ENCODE measurements at regions not wholly inside any gene's neighbourhood (a gene's known extent, or its start where the extent isn't known, plus 50 kb on each side); places are given as distances from the start of the nearest gene placed in this dataset.
"Not testable (repeated sequence)": the region's sequence is repeated elsewhere in the genome, so short reads cannot be mapped to it uniquely, and the experiment has no call there.

- H3K4me1 ChIP-seq; POLR2A ChIA-PET; BruUV-seq (replicated peaks); intact Hi-C loops (cut with micrococcal nuclease; ENCODE audit: unreplicated experiment); CTCF ChIA-PET; H3K27ac Mint-ChIP-seq (ENCODE audit: unreplicated experiment); DNase-seq; H3K4me1 Mint-ChIP-seq (ENCODE audit: low read depth, unreplicated experiment); H3K36me3 ChIP-seq (ENCODE audit: control insufficient read depth, insufficient read depth, low read length); H3K27me3 Mint-ChIP-seq (ENCODE audit: insufficient read depth, unreplicated experiment); H3K4me3 Mint-ChIP-seq (ENCODE audit: unreplicated experiment); H3K36me3 Mint-ChIP-seq (ENCODE audit: insufficient read depth, unreplicated experiment); H3K27me3 ChIP-seq (replicated peaks; ENCODE audit: control insufficient read depth, insufficient read depth, low read length); H3K4me3 ChIP-seq (ENCODE audit: low read depth, low read length): not testable (repeated sequence)
- H3K9me3 ChIP-seq = 0 out of 2 replicates have a peak, but pooled peaks cover 12% of the 10 kb centered on the region
- H3K9me3 Mint-ChIP-seq (ENCODE audit: unreplicated experiment) = peaks cover 46% of the 10 kb centered on the region
These were observed 174.3 kb upstream of the TPTE start for GRCh38 chr21:10346933-10347615.

DNA sequence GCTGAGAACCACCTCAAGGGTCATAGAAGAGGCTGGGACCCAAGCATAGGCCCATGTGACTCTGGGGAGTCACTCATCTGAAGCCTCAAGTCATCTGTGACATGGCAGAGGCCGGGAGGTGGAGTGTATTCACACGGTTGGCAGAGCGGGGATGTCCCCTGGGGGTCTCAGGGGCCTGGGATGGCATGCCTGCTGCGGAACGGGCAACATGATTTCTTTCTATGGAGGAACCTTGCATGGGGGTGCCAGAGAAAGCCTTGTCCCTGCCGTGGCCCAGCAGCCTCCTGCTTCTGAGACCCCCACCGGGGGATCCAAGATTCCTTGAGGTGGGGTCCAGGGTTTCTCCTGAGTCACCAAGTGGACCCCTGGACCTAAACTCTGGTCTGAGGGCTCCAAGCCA is 173.7 kb upstream of the TPTE start:
- H3K4me3 ChIP-seq (ENCODE audit: low read depth, low read length); H3K4me1 ChIP-seq; H3K27ac Mint-ChIP-seq (ENCODE audit: unreplicated experiment); H3K4me1 Mint-ChIP-seq (ENCODE audit: low read depth, unreplicated experiment); H3K4me3 Mint-ChIP-seq (ENCODE audit: unreplicated experiment); H3K27me3 Mint-ChIP-seq (ENCODE audit: insufficient read depth, unreplicated experiment); H3K36me3 Mint-ChIP-seq (ENCODE audit: insufficient read depth, unreplicated experiment); H3K27me3 ChIP-seq (replicated peaks; ENCODE audit: control insufficient read depth, insufficient read depth, low read length); CTCF ChIA-PET; BruUV-seq (replicated peaks); H3K36me3 ChIP-seq (ENCODE audit: control insufficient read depth, insufficient read depth, low read length); POLR2A ChIA-PET; DNase-seq; intact Hi-C loops (cut with micrococcal nuclease; ENCODE audit: unreplicated experiment): not testable (repeated sequence)
- H3K9me3 Mint-ChIP-seq (ENCODE audit: unreplicated experiment) = peaks cover 52% of the 10 kb centered on the region
- H3K9me3 ChIP-seq = peaks cover 15% of the 10 kb centered on the region; the same call in 1 of the 2 replicates

GRCh38 chr21:10348150-10348549 is 173.2 kb upstream of the TPTE start:
- peaks cover 57% of the 10 kb centered on the region for H3K9me3 Mint-ChIP-seq (ENCODE audit: unreplicated experiment)
- peaks cover 19% of the 10 kb centered on the region; the same call in 1 of the 2 replicates for H3K9me3 ChIP-seq
- H3K36me3 Mint-ChIP-seq (ENCODE audit: insufficient read depth, unreplicated experiment); H3K27me3 ChIP-seq (replicated peaks; ENCODE audit: control insufficient read depth, insufficient read depth, low read length); H3K4me3 Mint-ChIP-seq (ENCODE audit: unreplicated experiment); H3K27ac Mint-ChIP-seq (ENCODE audit: unreplicated experiment); DNase-seq; POLR2A ChIA-PET; H3K27me3 Mint-ChIP-seq (ENCODE audit: insufficient read depth, unreplicated experiment); H3K4me1 ChIP-seq; intact Hi-C loops (cut with micrococcal nuclease; ENCODE audit: unreplicated experiment); BruUV-seq (replicated peaks); CTCF ChIA-PET; H3K4me3 ChIP-seq (ENCODE audit: low read depth, low read length); H3K36me3 ChIP-seq (ENCODE audit: control insufficient read depth, insufficient read depth, low read length); H3K4me1 Mint-ChIP-seq (ENCODE audit: low read depth, unreplicated experiment): not testable (repeated sequence)

- peaks cover 63% of the 10 kb centered on the region for H3K9me3 Mint-ChIP-seq (ENCODE audit: unreplicated experiment)
- POLR2A ChIA-PET; H3K4me3 Mint-ChIP-seq (ENCODE audit: unreplicated experiment); H3K36me3 ChIP-seq (ENCODE audit: control insufficient read depth, insufficient read depth, low read length); CTCF ChIA-PET; intact Hi-C loops (cut with micrococcal nuclease; ENCODE audit: unreplicated experiment); H3K27ac Mint-ChIP-seq (ENCODE audit: unreplicated experiment); H3K27me3 ChIP-seq (replicated peaks; ENCODE audit: control insufficient read depth, insufficient read depth, low read length); H3K27me3 Mint-ChIP-seq (ENCODE audit: insufficient read depth, unreplicated experiment); BruUV-seq (replicated peaks); H3K4me1 ChIP-seq; H3K4me3 ChIP-seq (ENCODE audit: low read depth, low read length); H3K36me3 Mint-ChIP-seq (ENCODE audit: insufficient read depth, unreplicated experiment); H3K4me1 Mint-ChIP-seq (ENCODE audit: low read depth, unreplicated experiment); DNase-seq: not testable (repeated sequence)
- H3K9me3 ChIP-seq = peaks cover 23% of the 10 kb centered on the region; the same call in 1 of the 2 replicates
These were observed 166.4 kb upstream of the TPTE start for GRCh38 chr21:10354851-10355578.

GRCh38 chr21:10359120-10359519 is 162.3 kb upstream of the TPTE start:
- H3K4me1 ChIP-seq; H3K36me3 Mint-ChIP-seq (ENCODE audit: insufficient read depth, unreplicated experiment); DNase-seq; POLR2A ChIA-PET; H3K27me3 Mint-ChIP-seq (ENCODE audit: insufficient read depth, unreplicated experiment); BruUV-seq (replicated peaks); H3K36me3 ChIP-seq (ENCODE audit: control insufficient read depth, insufficient read depth, low read length); H3K27me3 ChIP-seq (replicated peaks; ENCODE audit: control insufficient read depth, insufficient read depth, low read length); CTCF ChIA-PET; H3K4me1 Mint-ChIP-seq (ENCODE audit: low read depth, unreplicated experiment); H3K27ac Mint-ChIP-seq (ENCODE audit: unreplicated experiment); H3K4me3 Mint-ChIP-seq (ENCODE audit: unreplicated experiment); H3K4me3 ChIP-seq (ENCODE audit: low read depth, low read length); intact Hi-C loops (cut with micrococcal nuclease; ENCODE audit: unreplicated experiment): not testable (repeated sequence)
- H3K9me3 ChIP-seq = peaks cover 13% of the 10 kb centered on the region
- H3K9me3 Mint-ChIP-seq (ENCODE audit: unreplicated experiment) = peaks cover 73% of the 10 kb centered on the region

- POLR2A ChIA-PET; intact Hi-C loops (cut with micrococcal nuclease; ENCODE audit: unreplicated experiment); H3K27me3 ChIP-seq (replicated peaks; ENCODE audit: control insufficient read depth, insufficient read depth, low read length); H3K27ac Mint-ChIP-seq (ENCODE audit: unreplicated experiment); CTCF ChIA-PET; H3K36me3 Mint-ChIP-seq (ENCODE audit: insufficient read depth, unreplicated experiment); H3K4me1 ChIP-seq; H3K4me3 ChIP-seq (ENCODE audit: low read depth, low read length); DNase-seq; H3K4me1 Mint-ChIP-seq (ENCODE audit: low read depth, unreplicated experiment); H3K27me3 Mint-ChIP-seq (ENCODE audit: insufficient read depth, unreplicated experiment); H3K4me3 Mint-ChIP-seq (ENCODE audit: unreplicated experiment); BruUV-seq (replicated peaks); H3K36me3 ChIP-seq (ENCODE audit: control insufficient read depth, insufficient read depth, low read length): not testable (repeated sequence)
- H3K9me3 ChIP-seq = peaks cover 13% of the 10 kb centered on the region
- peaks cover 65% of the 10 kb centered on the region for H3K9me3 Mint-ChIP-seq (ENCODE audit: unreplicated experiment)
These were observed 161.5 kb upstream of the TPTE start for GRCh38 chr21:10359911-10360310.

GRCh38 chr21:10361214-10361736 is 160.1 kb upstream of the TPTE start:
- not testable (repeated sequence) for BruUV-seq (replicated peaks)

More at GRCh38 chr21:10361214-10361736, 160.1 kb upstream of the TPTE start:
- H3K4me3 Mint-ChIP-seq (ENCODE audit: unreplicated experiment); H3K4me1 ChIP-seq; H3K4me1 Mint-ChIP-seq (ENCODE audit: low read depth, unreplicated experiment); H3K27me3 ChIP-seq (replicated peaks; ENCODE audit: control insufficient read depth, insufficient read depth, low read length); intact Hi-C loops (cut with micrococcal nuclease; ENCODE audit: unreplicated experiment); H3K4me3 ChIP-seq (ENCODE audit: low read depth, low read length); H3K36me3 ChIP-seq (ENCODE audit: control insufficient read depth, insufficient read depth, low read length); H3K27me3 Mint-ChIP-seq (ENCODE audit: insufficient read depth, unreplicated experiment); CTCF ChIA-PET; H3K27ac Mint-ChIP-seq (ENCODE audit: unreplicated experiment); DNase-seq; POLR2A ChIA-PET; H3K36me3 Mint-ChIP-seq (ENCODE audit: insufficient read depth, unreplicated experiment): not testable (repeated sequence)
- H3K9me3 ChIP-seq = peaks cover 13% of the 10 kb centered on the region
- H3K9me3 Mint-ChIP-seq (ENCODE audit: unreplicated experiment) = peaks cover 62% of the 10 kb centered on the region
